ENCODE measurements at regions not wholly inside any gene's neighbourhood (a gene's known extent, or its start where the extent isn't known, plus 50 kb on each side); places are given as distances from the start of the nearest gene placed in this dataset.

- Histone ChIP-seq H2AFZ (replicated peaks; ENCODE audit: low read length, poor library complexity) (no peak overlapping the region), H2BK120ac (ENCODE audit: low read depth, low read length) (no peak overlapping the region)
- POLR2A ChIA-PET (ENCODE audit: unreplicated experiment) = no interaction called here
Observed at GRCh38 chr1:4482526-4482925, 171.9 kb upstream of the AJAP1 start.

More at GRCh38 chr1:4482526-4482925, 171.9 kb upstream of the AJAP1 start:
- DNase-seq (no peak), ATAC-seq (ENCODE audit: low read depth) (no peak)
- no peaks in the 10 kb centered on the region for H3K9me1 ChIP-seq (ENCODE audit: insufficient read depth, low read length)
- BruUV-seq (replicated peaks) = no TSS peak
- 74% methylated on average over 7 of the region's 21 CpGs; no CpG with 5 or more reads in 1 of the 2 experiments for WGBS, 2 experiments (ENCODE audit: extremely low coverage in 2 of 2, insufficient read length in 1 of 2)
- no peak overlapping the region for H3K4me3 ChIP-seq (ENCODE audit: insufficient read depth, low read depth, low read length)
- no peak overlapping the region for H4K91ac ChIP-seq (ENCODE audit: insufficient read depth, low read depth, low read length)
- H4K20me1 ChIP-seq (ENCODE audit: insufficient read depth, low read length) = no peaks in the 10 kb centered on the region
- H2BK15ac ChIP-seq (ENCODE audit: low read depth, low read length) = no peak overlapping the region
- CTCF ChIA-PET = no interaction called here
- dilution Hi-C loops (cut with HindIII; ENCODE audit: low sequenced_read_pairs, unreplicated experiment) (no loop called here), intact Hi-C loops (cut with micrococcal nuclease) (no loop called here), in situ Hi-C loops (cut with MboI; ENCODE audit: low sequenced_read_pairs) (no loop called here)
- H3K4me2 ChIP-seq (ENCODE audit: low read depth, low read length) = no peak overlapping the region
- H3K18ac ChIP-seq (ENCODE audit: low read depth, low read length) = no peak overlapping the region
- H4K5ac ChIP-seq (ENCODE audit: low read depth, low read length) = no peak overlapping the region
- peaks cover 60% of the 10 kb centered on the region for H3K9me3 ChIP-seq (ENCODE audit: control insufficient read depth, insufficient read depth, low read length)
- TF ChIP-seq SMC3 (IDR thresholded peaks at IDR 0.05; ENCODE audit: low read depth, low read length) (no peak), MXI1 (IDR thresholded peaks at IDR 0.05; ENCODE audit: borderline replicate concordance, low read depth, low read length) (no peak), RAD21 (IDR thresholded peaks at IDR 0.05; ENCODE audit: low read length) (no peak), POLR2A (IDR thresholded peaks at IDR 0.05; ENCODE audit: low read depth, low read length) (no peak), MAZ (IDR thresholded peaks at IDR 0.05; ENCODE audit: borderline replicate concordance, low read depth, low read length) (no peak), RCOR1 (IDR thresholded peaks at IDR 0.05; ENCODE audit: insufficient replicate concordance, low read length) (no peak), CHD1 (IDR thresholded peaks at IDR 0.05; ENCODE audit: low read depth, low read length) (no peak), CEBPB (IDR thresholded peaks at IDR 0.05; ENCODE audit: low read depth, low read length) (no peak), NFE2L2 (IDR thresholded peaks at IDR 0.05; ENCODE audit: low read depth, low read length) (no peak), BHLHE40 (IDR thresholded peaks at IDR 0.05; ENCODE audit: low read depth, low read length) (no peak), MAFK (IDR thresholded peaks at IDR 0.05; ENCODE audit: low read depth, low read length) (no peak)
- TF ChIP-seq, protein P1, sequence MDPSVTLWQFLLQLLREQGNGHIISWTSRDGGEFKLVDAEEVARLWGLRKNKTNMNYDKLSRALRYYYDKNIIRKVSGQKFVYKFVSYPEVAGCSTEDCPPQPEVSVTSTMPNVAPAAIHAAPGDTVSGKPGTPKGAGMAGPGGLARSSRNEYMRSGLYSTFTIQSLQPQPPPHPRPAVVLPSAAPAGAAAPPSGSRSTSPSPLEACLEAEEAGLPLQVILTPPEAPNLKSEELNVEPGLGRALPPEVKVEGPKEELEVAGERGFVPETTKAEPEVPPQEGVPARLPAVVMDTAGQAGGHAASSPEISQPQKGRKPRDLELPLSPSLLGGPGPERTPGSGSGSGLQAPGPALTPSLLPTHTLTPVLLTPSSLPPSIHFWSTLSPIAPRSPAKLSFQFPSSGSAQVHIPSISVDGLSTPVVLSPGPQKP (IDR thresholded peaks at IDR 0.05; ENCODE audit: borderline replicate concordance, low read depth, low read length) = no peak
- TF ChIP-seq, protein P2, sequence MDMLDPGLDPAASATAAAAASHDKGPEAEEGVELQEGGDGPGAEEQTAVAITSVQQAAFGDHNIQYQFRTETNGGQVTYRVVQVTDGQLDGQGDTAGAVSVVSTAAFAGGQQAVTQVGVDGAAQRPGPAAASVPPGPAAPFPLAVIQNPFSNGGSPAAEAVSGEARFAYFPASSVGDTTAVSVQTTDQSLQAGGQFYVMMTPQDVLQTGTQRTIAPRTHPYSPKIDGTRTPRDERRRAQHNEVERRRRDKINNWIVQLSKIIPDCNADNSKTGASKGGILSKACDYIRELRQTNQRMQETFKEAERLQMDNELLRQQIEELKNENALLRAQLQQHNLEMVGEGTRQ (IDR thresholded peaks at IDR 0.05; ENCODE audit: low read depth, low read length) = no peak
- H3K27ac ChIP-seq (ENCODE audit: insufficient read depth, low read length) = no peak overlapping the region
- H3K27me3 ChIP-seq (ENCODE audit: control insufficient read depth, insufficient read depth, low read length) = no peaks in the 10 kb centered on the region
- H2BK5ac ChIP-seq (ENCODE audit: low read depth, low read length, poor library complexity, severe bottlenecking) = no peak overlapping the region
- no peak overlapping the region for H3K4ac ChIP-seq (ENCODE audit: low read depth, low read length)
- H2AK5ac ChIP-seq (ENCODE audit: low read depth, low read length) = no peak overlapping the region
- no peak overlapping the region for H3K56ac ChIP-seq (ENCODE audit: extremely low read depth, insufficient read depth, low read length)
- no peak overlapping the region for H3K9ac ChIP-seq (ENCODE audit: low read depth, low read length)
- no peaks in the 10 kb centered on the region for H3K79me1 ChIP-seq (ENCODE audit: low read depth in 1 of 2, low read length in 2 of 2)
- no peak overlapping the region for H3K14ac ChIP-seq (replicated peaks; ENCODE audit: low read depth, low read length)
- no peaks in the 10 kb centered on the region for H3K36me3 ChIP-seq (ENCODE audit: control insufficient read depth, insufficient read depth, low read length)
- H3K23ac ChIP-seq (ENCODE audit: low read depth, low read length) = no peak overlapping the region
- no peak overlapping the region for H4K8ac ChIP-seq (ENCODE audit: low read depth in 2 of 2, low read length in 2 of 2)
- H2AK9ac ChIP-seq (replicated peaks; ENCODE audit: low read depth, low read length, poor library complexity) = no peak overlapping the region
- H2BK20ac ChIP-seq (ENCODE audit: low read depth, low read length) = no peak overlapping the region
- H3K4me1 ChIP-seq (ENCODE audit: control insufficient read depth, insufficient read depth, low read length) = no peaks in the 10 kb centered on the region
